D721Med (cell line): ENCODE measurements at regions not wholly inside any gene's neighbourhood (a gene's known extent, or its start where the extent isn't known, plus 50 kb on each side); places are given as distances from the start of the nearest gene placed in this dataset.

Experiments
- DNase-seq: peaks from one replicate; pipeline ENCODE4 v3.0.0; 2011; ENCODE audit warnings: low spot score; ENCODE audit not compliant: insufficient read length
- FAIRE-seq: peaks from 2 replicates; lab custom pipeline; 2011; peaks lifted over from hg19 to GRCh38; lab: Jason Lieb, UNC
- CTCF ChIP-seq: IDR thresholded peaks from 2 replicates; pipeline ENCODE4 v1.5.1; 2012; ENCODE audit warnings: mild to moderate bottlenecking, control low read depth; ENCODE audit not compliant: insufficient read depth; ENCODE audit errors: missing control alignments

GRCh38 chr2:104416339-104417000 is 437.4 kb upstream of the POU3F3 start:
- no peak for TF ChIP-seq CTCF
- no peak for DNase-seq
- no peak for FAIRE-seq

DNA sequence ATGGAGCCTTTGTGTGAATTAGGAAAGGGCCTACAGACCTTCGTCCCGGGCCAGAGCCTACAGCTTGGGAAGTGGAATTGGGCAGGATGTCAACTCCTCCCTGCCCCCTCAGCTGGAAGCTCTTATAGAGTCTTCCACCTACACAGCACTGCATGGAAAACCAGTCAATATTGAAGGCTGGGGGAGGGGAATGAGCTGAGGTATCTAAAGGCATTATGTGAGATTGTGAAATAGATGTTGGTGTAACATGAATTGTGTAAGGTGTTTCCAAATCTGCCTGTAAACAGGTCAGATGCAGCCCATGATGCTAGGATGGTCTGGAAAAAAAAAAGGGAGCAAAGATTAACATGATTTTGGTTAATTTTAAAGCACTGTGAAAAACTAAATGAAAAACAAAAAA is 433.5 kb upstream of the POU3F3 start:
- no peak for TF ChIP-seq CTCF
- FAIRE-seq (no peak), DNase-seq (no peak)

DNA sequence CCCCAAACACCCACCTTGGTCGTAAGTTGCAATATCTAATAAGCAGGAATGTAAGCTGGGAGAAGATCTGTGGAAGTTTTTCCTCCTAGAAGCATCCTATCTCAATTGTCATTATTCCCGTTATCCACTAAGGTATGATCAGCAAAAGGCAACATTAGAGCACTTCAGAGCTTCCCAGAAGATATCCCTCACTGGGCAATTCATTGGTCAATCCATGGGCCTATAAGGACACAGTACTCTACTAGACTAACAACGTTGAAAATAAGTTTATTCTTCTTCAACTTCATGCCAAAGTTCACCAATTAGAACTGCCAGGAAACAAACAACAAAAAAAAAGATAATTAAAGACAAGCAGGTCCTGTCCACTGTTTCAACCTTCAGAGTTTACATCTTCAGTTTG is 433.0 kb upstream of the POU3F3 start:
- DNase-seq (no peak), FAIRE-seq (no peak)
- TF ChIP-seq CTCF: no peak

DNA sequence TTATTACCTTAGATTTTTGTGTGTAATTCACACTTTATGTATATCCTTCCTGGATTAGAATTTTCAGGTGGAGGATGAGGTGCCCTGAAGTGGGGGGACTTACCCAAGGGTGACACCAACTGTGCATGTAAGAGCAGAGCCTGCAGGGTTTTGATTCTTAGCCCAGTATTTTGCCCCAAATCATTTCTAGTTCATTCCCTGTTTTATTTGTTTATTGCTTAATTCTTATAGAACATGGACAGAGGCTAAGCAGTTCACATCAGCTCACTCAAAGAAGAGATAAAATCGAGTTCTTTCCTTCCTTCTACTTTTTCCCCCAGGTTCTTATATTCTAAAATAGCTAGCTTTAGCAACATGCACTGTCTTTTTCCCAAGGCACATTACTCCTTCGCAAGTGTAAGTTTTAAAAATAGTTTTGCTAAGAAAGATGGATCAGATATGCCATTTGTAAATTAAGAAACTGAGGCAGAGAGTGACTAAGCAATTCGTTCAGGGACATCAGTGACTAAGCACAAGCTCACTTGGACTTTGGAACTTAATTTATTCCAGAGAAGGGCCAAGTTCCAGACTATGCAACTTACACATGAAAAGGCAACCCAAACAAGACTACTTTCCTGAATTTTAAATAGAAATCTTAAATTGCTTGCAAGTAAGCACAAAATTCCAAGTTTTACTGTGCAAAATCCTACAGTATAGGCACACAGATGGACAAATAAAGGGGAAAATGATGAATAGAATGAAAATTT is 427.9 kb upstream of the POU3F3 start:
- TF ChIP-seq CTCF: no peak
- DNase-seq (no peak), FAIRE-seq (no peak)

DNA sequence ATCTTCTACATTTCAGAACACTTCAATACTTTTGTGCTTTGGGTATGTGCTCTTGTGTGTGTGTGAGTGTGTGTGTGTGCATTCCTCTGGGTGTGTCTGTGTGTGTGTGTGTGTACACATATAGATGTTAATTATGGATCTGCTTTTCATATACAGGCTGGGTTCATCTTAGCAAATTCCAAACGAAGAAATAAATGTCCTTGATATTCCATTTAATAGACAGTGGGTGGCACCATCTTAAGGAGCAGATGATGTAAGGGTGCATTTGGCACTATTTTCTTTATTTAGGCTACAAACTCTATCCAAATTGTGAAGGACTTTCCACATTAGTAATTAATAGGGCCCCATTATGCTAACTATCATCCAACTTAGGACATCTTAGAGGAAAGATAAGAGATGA is 425.8 kb upstream of the POU3F3 start:
- TF ChIP-seq CTCF: no peak
- FAIRE-seq: no peak
- DNase-seq: no peak

DNA sequence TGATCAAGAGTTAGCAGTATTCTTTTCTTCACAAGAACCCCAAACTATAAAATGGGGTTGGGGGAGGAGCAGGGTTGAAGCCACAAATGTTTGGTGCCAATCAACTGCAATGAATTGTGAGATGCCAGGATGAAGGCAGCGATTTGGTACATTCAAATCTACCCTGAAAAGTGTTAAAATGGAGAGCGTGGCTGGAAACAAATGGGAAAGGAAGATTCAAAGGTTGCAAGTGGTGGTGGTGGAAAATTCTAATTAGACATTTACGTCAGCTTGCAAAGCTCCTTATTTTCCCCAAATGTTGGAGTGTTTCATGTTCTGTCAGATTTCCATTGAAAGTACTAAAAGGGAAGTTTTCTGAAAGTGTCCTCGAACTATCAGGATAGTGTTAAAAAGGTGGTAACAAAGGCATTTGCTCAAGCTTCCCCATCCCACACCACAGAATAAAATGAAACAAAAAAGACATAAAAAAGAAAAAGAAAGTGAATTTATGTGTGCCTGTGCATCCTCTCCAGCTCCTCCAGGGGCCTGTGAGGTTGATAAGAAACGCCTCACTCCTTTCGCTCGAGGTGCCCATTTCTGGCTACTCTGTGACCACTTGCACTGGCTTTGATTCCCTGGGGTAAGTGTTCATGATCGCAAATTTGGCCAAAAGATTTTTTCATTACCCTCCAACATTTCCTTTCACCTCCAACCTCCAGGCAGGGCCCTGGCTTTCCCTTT is 424.1 kb upstream of the POU3F3 start:
- no peak for TF ChIP-seq CTCF
- FAIRE-seq (no peak), DNase-seq (no peak)
